HEK293 (cell line): ENCODE measurements at regions not wholly inside any gene's neighbourhood (a gene's known extent, or its start where the extent isn't known, plus 50 kb on each side); places are given as distances from the start of the nearest gene placed in this dataset.

Experiments
- CTCF ChIA-PET: fragments of 350-600 bp; formaldehyde crosslinking; extraction: SDS; loops from one replicate; lab custom pipeline; 2021; ENCODE audit warnings: antibody characterized with exemption; lab: Yijun Ruan, JAX
- POLR2A ChIA-PET: fragments of 300-600 bp; formaldehyde crosslinking; extraction: SDS; loops from one replicate; lab custom pipeline; 2020; ENCODE audit warnings: antibody characterized with exemption, inconsistent platforms; lab: Yijun Ruan, JAX
- H3K27ac ChIP-seq: fragments of 200-500 bp; sonication (Bioruptor generic); 2 replicates; pipeline ENCODE4 v1.5.1; 2014; ENCODE audit warnings: low read depth, low read length, control low read depth, inconsistent platforms; ENCODE audit errors: extremely low read depth
- H3K36me3 ChIP-seq, 2 experiments: fragments of 200-500 bp in 1 of 2; sonication (Bioruptor generic) in 1 of 2; 1 replicate in 1 of 2; 2 replicates in 1 of 2; pipeline ENCODE4 v1.5.1; 2014 to 2017; ENCODE audit warnings: inconsistent platforms in 2 of 2, low read length in 2 of 2; ENCODE audit not compliant: control insufficient read depth in 2 of 2, insufficient read depth in 1 of 2
- H3K4me1 ChIP-seq: fragments of 200-500 bp; sonication (Bioruptor generic); 2 replicates; pipeline ENCODE4 v1.5.1; 2014; ENCODE audit warnings: mild to moderate bottlenecking, low read length, inconsistent platforms; ENCODE audit not compliant: control insufficient read depth, insufficient read depth
- H3K4me3 ChIP-seq: 2 replicates; pipeline ENCODE4 v1.5.1; 2011; ENCODE audit warnings: low read depth, mild to moderate bottlenecking, control low read depth, low read length, moderate library complexity
- H3K9me3 ChIP-seq: fragments of 200-500 bp; sonication (Bioruptor generic); 2 replicates; pipeline ENCODE4 v1.5.1; 2014; ENCODE audit warnings: low read depth, low read length, inconsistent platforms; ENCODE audit not compliant: control insufficient read depth, insufficient read depth
- ATF2 ChIP-seq: fragments of 450-650 bp; formaldehyde crosslinking; IDR thresholded peaks from 2 replicates; pipeline ENCODE4 v1.5.1; 2016; ENCODE audit warnings: missing biosample characterization, missing genetic modification characterization, low read depth
- GLIS2 ChIP-seq: fragments of 450-650 bp; formaldehyde crosslinking; IDR thresholded peaks from 2 replicates; pipeline ENCODE4 v1.5.1; 2016; ENCODE audit warnings: missing biosample characterization, missing genetic modification characterization
- IKZF3 ChIP-seq: fragments of 450-650 bp; IDR thresholded peaks from 2 replicates; pipeline ENCODE4 v1.5.0; 2018; ENCODE audit warnings: missing biosample characterization, mild to moderate bottlenecking, missing genetic modification characterization, moderate library complexity
- RBAK ChIP-seq: fragments of 450-650 bp; formaldehyde crosslinking; IDR thresholded peaks from 2 replicates; pipeline ENCODE4 v1.5.1; 2016; ENCODE audit warnings: missing biosample characterization, missing genetic modification characterization
- SCRT1 ChIP-seq: fragments of 450-650 bp; formaldehyde crosslinking; IDR thresholded peaks from 2 replicates; pipeline ENCODE4 v1.5.1; 2016; ENCODE audit warnings: missing biosample characterization, missing genetic modification characterization, borderline replicate concordance
- ZFHX2 ChIP-seq: fragments of 450-650 bp; formaldehyde crosslinking; conservative IDR thresholded peaks from 2 replicates; pipeline ENCODE4 v1.5.1; 2016; ENCODE audit warnings: missing biosample characterization, missing genetic modification characterization
- ZNF10 ChIP-seq: fragments of 450-650 bp; formaldehyde crosslinking; IDR thresholded peaks from 2 replicates; pipeline ENCODE4 v1.5.1; 2017; ENCODE audit warnings: missing biosample characterization, missing genetic modification characterization
- ZNF155 ChIP-seq: fragments of 450-650 bp; formaldehyde crosslinking; IDR thresholded peaks from 2 replicates; pipeline ENCODE4 v1.5.1; 2016; ENCODE audit warnings: missing biosample characterization, missing genetic modification characterization
- ZNF16 ChIP-seq: fragments of 450-650 bp; formaldehyde crosslinking; IDR thresholded peaks from 2 replicates; pipeline ENCODE4 v1.5.1; 2016; ENCODE audit warnings: low read depth, missing biosample characterization, missing genetic modification characterization
- ZNF214 ChIP-seq: fragments of 450-650 bp; formaldehyde crosslinking; IDR thresholded peaks from 2 replicates; pipeline ENCODE4 v1.5.1; 2017; ENCODE audit warnings: missing biosample characterization, mild to moderate bottlenecking, missing genetic modification characterization, borderline replicate concordance
- ZNF23 ChIP-seq: fragments of 450-650 bp; formaldehyde crosslinking; IDR thresholded peaks from 2 replicates; pipeline ENCODE4 v1.5.1; 2016; ENCODE audit warnings: missing biosample characterization, missing genetic modification characterization, borderline replicate concordance
- ZNF274 ChIP-seq, 2 experiments: fragments of 200-500 bp in 1 of 2; fragments of 450-650 bp in 1 of 2; sonication (Bioruptor generic) in 1 of 2; formaldehyde crosslinking in 1 of 2; IDR thresholded peaks; 2 replicates each; pipeline versions ENCODE4 v1.5.1 to v1.6.1; 2014 to 2016; ENCODE audit warnings: borderline replicate concordance in 1 of 2, inconsistent platforms in 1 of 2, low read length in 1 of 2, missing biosample characterization in 1 of 2, missing genetic modification characterization in 1 of 2
- ZNF37A ChIP-seq: fragments of 450-650 bp; IDR thresholded peaks from 2 replicates; pipeline ENCODE4 v1.5.1; 2018; ENCODE audit warnings: missing biosample characterization, missing genetic modification characterization
- ZNF398 ChIP-seq: fragments of 450-650 bp; formaldehyde crosslinking; IDR thresholded peaks from 2 replicates; pipeline ENCODE4 v1.5.1; 2017; ENCODE audit warnings: missing biosample characterization, missing genetic modification characterization
- ZNF529 ChIP-seq: fragments of 450-650 bp; formaldehyde crosslinking; IDR thresholded peaks from 2 replicates; pipeline ENCODE4 v1.5.1; 2017; ENCODE audit warnings: missing genetic modification characterization, missing biosample characterization; ENCODE audit not compliant: insufficient replicate concordance
- ZNF548 ChIP-seq: fragments of 450-650 bp; formaldehyde crosslinking; IDR thresholded peaks from 2 replicates; pipeline ENCODE4 v1.5.1; 2016; ENCODE audit warnings: missing biosample characterization, missing genetic modification characterization
- ZNF596 ChIP-seq: fragments of 450-650 bp; IDR thresholded peaks from 2 replicates; pipeline ENCODE4 v1.5.0; 2018; ENCODE audit warnings: missing biosample characterization, mild to moderate bottlenecking, missing genetic modification characterization, moderate library complexity
- ZNF624 ChIP-seq: fragments of 450-650 bp; formaldehyde crosslinking; IDR thresholded peaks from 2 replicates; pipeline ENCODE4 v1.5.1; 2017; ENCODE audit warnings: missing biosample characterization, missing genetic modification characterization
- ZNF658 ChIP-seq: fragments of 450-650 bp; formaldehyde crosslinking; IDR thresholded peaks from 2 replicates; pipeline ENCODE4; 2016; ENCODE audit warnings: missing biosample characterization, missing genetic modification characterization
- ZNF707 ChIP-seq: fragments of 450-650 bp; formaldehyde crosslinking; IDR thresholded peaks from 2 replicates; pipeline ENCODE4 v1.5.1; 2016; ENCODE audit warnings: missing biosample characterization, missing genetic modification characterization
- ZNF776 ChIP-seq: fragments of 450-650 bp; formaldehyde crosslinking; IDR thresholded peaks from 2 replicates; pipeline ENCODE4 v1.5.0; 2017; ENCODE audit warnings: missing biosample characterization, missing genetic modification characterization, borderline replicate concordance
- ZXDB ChIP-seq: fragments of 450-650 bp; formaldehyde crosslinking; IDR thresholded peaks from 2 replicates; pipeline ENCODE4 v1.5.1; 2016; ENCODE audit warnings: missing biosample characterization, missing genetic modification characterization
- TF ChIP-seq, protein P1 (sequence below): fragments of 450-650 bp; formaldehyde crosslinking; IDR thresholded peaks from 2 replicates; pipeline ENCODE4 v1.5.1; 2016; ENCODE audit warnings: missing biosample characterization, missing genetic modification characterization
- TF ChIP-seq, protein P2 (sequence below): fragments of 450-650 bp; formaldehyde crosslinking; IDR thresholded peaks from 2 replicates; pipeline ENCODE4 v1.5.1; 2016; ENCODE audit warnings: missing biosample characterization, missing genetic modification characterization
- TF ChIP-seq, protein P3 (sequence below): fragments of 450-650 bp; formaldehyde crosslinking; IDR thresholded peaks from 2 replicates; pipeline ENCODE4 v1.5.1; 2016; ENCODE audit warnings: missing biosample characterization, missing genetic modification characterization

GRCh38 chr2:187922846-187923245 is 368.6 kb upstream of the TFPI start:
- Histone ChIP-seq H3K36me3 (no peaks in the 10 kb centered on the region), H3K9me3 (no peaks in the 10 kb centered on the region), H3K4me1 (no peaks in the 10 kb centered on the region), H3K4me3 (no peak overlapping the region), H3K27ac (no peak overlapping the region)
- ChIA-PET POLR2A (no interaction called here), CTCF (no interaction called here)
- TF ChIP-seq ZFHX2 = no peak
- no peak for TF ChIP-seq ZNF529 (tag by site-specific recombination)
- TF ChIP-seq ZNF658 (tag by site-specific recombination) = no peak
- TF ChIP-seq, protein P1, sequence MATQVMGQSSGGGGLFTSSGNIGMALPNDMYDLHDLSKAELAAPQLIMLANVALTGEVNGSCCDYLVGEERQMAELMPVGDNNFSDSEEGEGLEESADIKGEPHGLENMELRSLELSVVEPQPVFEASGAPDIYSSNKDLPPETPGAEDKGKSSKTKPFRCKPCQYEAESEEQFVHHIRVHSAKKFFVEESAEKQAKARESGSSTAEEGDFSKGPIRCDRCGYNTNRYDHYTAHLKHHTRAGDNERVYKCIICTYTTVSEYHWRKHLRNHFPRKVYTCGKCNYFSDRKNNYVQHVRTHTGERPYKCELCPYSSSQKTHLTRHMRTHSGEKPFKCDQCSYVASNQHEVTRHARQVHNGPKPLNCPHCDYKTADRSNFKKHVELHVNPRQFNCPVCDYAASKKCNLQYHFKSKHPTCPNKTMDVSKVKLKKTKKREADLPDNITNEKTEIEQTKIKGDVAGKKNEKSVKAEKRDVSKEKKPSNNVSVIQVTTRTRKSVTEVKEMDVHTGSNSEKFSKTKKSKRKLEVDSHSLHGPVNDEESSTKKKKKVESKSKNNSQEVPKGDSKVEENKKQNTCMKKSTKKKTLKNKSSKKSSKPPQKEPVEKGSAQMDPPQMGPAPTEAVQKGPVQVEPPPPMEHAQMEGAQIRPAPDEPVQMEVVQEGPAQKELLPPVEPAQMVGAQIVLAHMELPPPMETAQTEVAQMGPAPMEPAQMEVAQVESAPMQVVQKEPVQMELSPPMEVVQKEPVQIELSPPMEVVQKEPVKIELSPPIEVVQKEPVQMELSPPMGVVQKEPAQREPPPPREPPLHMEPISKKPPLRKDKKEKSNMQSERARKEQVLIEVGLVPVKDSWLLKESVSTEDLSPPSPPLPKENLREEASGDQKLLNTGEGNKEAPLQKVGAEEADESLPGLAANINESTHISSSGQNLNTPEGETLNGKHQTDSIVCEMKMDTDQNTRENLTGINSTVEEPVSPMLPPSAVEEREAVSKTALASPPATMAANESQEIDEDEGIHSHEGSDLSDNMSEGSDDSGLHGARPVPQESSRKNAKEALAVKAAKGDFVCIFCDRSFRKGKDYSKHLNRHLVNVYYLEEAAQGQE (tag by site-specific recombination) = no peak
- no peak for TF ChIP-seq ZNF398 (tag by site-specific recombination)

- TF ChIP-seq ZNF548 (tag by site-specific recombination) (no peak), ZNF155 (tag by site-specific recombination) (no peak), ZNF624 (tag by site-specific recombination) (no peak), ZNF776 (tag by site-specific recombination) (no peak), RBAK (tag by site-specific recombination) (no peak), ZXDB (tag by site-specific recombination) (no peak), ZNF596 (tag by site-specific recombination) (no peak), GLIS2 (tag by site-specific recombination) (no peak), ZNF214 (tag by site-specific recombination) (no peak), ZNF37A (tag by site-specific recombination) (no peak), ATF2 (tag by site-specific recombination) (no peak), IKZF3 (no peak), ZNF23 (tag by site-specific recombination) (no peak), ZNF707 (no peak), ZNF274 (IDR thresholded peaks at IDR 0.05; ENCODE audit: low read length) (no peak), ZNF274 (tag by site-specific recombination; IDR thresholded peaks at IDR 0.05; ENCODE audit: borderline replicate concordance) (no peak), ZNF10 (tag by site-specific recombination) (no peak), ZNF16 (tag by site-specific recombination) (no peak), SCRT1 (tag by site-specific recombination) (no peak)
- TF ChIP-seq, protein P2, sequence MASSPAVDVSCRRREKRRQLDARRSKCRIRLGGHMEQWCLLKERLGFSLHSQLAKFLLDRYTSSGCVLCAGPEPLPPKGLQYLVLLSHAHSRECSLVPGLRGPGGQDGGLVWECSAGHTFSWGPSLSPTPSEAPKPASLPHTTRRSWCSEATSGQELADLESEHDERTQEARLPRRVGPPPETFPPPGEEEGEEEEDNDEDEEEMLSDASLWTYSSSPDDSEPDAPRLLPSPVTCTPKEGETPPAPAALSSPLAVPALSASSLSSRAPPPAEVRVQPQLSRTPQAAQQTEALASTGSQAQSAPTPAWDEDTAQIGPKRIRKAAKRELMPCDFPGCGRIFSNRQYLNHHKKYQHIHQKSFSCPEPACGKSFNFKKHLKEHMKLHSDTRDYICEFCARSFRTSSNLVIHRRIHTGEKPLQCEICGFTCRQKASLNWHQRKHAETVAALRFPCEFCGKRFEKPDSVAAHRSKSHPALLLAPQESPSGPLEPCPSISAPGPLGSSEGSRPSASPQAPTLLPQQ (tag by site-specific recombination) = no peak
- TF ChIP-seq, protein P3, sequence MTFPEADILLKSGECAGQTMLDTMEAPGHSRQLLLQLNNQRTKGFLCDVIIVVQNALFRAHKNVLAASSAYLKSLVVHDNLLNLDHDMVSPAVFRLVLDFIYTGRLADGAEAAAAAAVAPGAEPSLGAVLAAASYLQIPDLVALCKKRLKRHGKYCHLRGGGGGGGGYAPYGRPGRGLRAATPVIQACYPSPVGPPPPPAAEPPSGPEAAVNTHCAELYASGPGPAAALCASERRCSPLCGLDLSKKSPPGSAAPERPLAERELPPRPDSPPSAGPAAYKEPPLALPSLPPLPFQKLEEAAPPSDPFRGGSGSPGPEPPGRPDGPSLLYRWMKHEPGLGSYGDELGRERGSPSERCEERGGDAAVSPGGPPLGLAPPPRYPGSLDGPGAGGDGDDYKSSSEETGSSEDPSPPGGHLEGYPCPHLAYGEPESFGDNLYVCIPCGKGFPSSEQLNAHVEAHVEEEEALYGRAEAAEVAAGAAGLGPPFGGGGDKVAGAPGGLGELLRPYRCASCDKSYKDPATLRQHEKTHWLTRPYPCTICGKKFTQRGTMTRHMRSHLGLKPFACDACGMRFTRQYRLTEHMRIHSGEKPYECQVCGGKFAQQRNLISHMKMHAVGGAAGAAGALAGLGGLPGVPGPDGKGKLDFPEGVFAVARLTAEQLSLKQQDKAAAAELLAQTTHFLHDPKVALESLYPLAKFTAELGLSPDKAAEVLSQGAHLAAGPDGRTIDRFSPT (tag by site-specific recombination) = no peak
- H3K27ac ChIP-seq = no peak overlapping the region
- CTCF ChIA-PET = no interaction called here
- no peaks in the 10 kb centered on the region for H3K9me3 ChIP-seq
- no peaks in the 10 kb centered on the region for H3K36me3 ChIP-seq
- POLR2A ChIA-PET = no interaction called here
- no peak overlapping the region for H3K4me3 ChIP-seq
- H3K4me1 ChIP-seq = no peaks in the 10 kb centered on the region
Measured at GRCh38 chr2:187924293-187924692, 367.4 kb upstream of the GULP1 start.
